GM19239 (cell line): ENCODE measurements at regions not wholly inside any gene's neighbourhood (a gene's known extent, or its start where the extent isn't known, plus 50 kb on each side); places are given as distances from the start of the nearest gene placed in this dataset.

ENCODE experiments used
- DNase-seq: peaks from one replicate; pipeline ENCODE4 v3.0.0; 2011; ENCODE audit warnings: low spot score; ENCODE audit not compliant: insufficient read length
- FAIRE-seq: peaks from 2 replicates; lab custom pipeline; 2011; peaks lifted over from hg19 to GRCh38; lab: Jason Lieb, UNC

DNA sequence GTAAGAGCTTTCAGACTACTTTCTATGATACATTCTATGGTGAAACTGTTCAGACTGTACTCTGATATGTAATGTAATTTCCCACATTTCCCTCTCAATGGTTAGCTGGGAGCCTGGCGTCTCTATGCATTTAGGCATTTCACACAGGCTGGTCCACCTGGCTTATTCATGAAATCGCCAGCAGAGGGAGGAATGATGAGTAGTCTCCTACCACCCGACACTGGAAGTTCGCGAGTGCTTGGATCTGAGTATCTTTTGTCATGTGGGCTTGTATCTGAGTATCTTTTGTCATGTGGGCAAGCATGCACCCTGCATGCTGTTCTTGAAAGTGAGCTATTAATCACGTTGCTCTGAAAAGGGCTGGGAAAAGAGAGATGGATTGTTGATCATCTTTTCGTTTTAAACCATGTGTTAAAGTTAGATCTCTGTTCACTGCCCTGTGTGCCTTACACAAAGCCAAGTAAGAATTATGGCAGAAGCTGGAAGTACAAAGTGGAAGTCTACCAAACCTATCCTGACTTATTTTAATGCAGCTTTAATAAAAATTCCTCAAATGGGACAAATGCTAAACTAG, 235.0 kb downstream of the ATP23 start:
- DNase-seq, result no peak
- FAIRE-seq, result no peak

DNA sequence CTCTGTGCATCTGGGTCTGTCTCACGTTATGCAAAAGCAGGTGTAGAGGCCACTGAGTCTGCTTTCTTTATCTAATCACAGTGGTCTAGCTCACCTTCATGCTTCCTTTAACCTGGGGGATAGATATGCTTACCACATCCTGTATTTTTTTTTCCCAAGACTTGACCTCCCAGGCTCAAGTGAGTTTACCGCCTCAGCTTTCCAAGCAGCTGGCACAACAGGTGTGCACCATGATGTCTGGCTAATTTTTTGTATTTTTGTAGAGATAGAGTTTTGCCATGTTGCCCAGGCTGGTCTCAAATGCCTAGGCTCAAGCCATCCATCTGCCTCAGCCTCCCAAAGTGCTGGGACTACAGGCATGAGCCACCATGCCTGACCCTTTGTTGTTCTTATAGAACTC, 236.0 kb downstream of the ATP23 start:
- FAIRE-seq, result no peak
- DNase-seq, result no peak

DNA sequence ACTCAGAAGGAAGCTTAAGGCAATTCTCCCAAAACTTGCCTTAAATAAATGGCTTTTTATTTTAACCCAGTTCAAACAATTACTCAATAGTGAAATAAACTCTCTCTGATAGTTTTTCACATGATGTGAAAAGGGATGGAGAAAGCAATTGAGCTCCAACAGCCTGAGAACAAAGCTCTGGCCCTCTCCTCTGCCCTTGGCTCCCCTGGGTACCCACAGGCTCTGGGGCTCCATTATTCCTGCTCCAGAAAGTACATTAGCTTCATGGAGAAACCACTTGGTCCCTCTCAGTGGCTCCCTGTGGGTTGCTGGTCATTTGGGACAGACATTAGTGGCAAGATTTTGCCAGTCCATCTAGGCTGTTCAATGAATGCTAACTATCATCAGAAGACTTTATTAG, 242.8 kb downstream of the ATP23 start:
- FAIRE-seq, result no peak
- DNase-seq, result no peak

DNA sequence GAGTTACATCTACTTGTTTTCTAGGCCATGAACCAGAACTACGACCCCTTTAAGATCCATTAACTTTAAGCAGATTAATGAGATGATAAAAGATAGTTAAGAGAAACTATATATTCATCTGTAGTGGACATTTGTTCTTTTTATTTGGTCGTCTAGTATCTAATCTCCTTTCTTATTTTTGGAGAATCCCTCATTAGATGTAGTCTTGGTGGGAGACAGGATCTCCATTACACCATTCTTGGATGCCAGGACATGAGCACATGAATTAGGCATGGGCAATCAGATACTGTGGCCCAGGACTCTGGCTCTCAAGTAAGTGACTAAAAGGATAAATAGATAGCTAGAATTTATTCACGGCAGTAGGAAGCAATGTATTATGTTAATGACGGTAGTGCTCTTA, 245.0 kb downstream of the ATP23 start:
- no peak for FAIRE-seq
- DNase-seq, result no peak

DNA sequence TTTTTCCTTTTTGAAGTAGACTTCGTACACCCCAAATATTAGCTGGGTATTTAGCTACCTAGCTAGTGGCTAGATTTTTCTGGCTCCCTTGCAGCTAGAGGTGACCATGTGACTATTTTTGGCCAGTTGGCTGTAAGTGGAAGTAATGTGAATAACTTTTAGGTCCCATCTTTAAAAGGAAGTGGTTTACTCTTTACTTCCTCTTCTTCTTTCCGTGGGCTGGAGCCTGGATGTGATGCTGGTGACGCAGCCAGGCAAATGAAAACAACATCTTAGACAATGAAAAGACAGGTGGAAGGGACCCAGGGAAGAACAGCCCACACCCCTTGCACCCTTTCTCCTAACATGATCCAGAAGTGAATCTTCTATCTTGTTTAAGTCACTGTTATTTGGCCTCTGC, 245.5 kb downstream of the ATP23 start:
- no peak for DNase-seq
- FAIRE-seq, result no peak

DNA sequence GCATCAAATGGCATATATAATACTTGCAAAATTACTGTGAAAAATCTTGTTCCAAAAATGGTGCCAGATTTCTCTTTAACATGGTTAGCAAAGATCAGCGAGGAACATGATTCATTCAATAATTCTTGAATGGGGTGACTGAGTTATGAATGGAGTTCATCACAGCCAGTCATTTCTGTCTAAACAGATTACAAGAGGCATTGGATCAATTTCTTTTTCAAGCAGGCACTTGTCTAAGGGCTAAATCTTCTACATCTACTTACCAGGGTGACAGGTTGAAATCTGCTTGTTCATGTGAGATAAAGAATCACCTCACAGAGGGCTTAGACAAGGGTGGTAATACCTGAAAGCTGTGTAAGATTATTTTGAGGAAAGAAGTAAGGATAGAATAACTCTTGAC, 247.7 kb downstream of the ATP23 start:
- DNase-seq (no peak), FAIRE-seq (no peak)

DNA sequence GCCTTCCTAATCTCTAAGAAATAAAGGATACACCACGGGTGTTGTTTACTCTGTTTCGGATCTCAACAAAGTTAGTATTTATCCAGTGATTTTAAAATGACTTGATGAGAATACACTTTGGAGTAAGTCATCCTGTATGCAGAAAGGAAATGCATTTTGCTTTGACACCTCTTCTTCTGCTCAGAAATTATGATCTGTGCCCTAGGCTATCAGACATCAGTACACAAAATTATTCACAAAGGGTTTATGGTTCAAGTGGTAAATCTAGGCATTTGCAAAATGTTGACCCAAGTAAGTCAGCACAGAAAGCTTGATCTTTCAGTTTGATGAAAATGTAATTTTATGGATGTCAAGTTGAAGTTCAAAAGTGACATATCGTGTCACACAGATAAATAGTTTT, 248.5 kb downstream of the ATP23 start:
- FAIRE-seq, result no peak
- DNase-seq, result no peak

DNA sequence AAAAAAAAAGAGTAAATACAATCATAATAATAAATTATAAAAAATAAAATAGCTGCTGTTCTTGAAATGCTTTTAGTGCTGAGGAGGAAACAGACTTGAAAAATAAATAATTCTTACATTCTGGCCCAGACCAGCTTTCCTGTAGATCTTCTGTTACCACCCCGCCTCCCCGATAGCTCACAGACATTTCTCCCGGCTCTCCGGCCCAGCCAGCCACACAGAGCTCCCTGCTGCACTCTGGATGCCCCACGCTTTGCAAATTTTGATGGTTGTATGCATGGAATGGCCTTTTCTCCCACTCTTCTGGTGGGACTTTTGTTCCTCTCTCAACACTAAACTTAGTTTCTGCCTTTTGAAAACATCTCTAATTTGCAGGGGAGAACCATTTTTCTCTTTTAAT, 249.3 kb downstream of the ATP23 start:
- no peak for DNase-seq

DNA sequence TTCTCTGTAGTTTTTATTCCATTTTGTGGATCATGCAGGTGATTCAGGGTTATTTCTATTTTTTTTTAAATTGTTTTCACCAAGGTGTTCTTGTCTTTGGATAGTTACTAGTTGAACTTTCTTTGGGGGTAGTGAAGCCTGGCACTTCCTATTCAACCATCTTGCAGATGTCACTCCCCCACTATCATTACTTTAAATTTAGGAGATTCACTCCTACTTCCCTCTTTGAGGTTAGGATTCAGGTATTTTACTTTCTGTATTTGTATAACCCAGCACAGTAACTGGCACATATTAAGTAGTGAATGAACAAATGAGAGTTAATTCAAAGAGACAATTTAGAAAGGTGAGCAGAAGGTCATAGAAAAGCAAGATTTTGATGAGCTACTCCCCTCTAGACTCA, 255.6 kb downstream of the ATP23 start:
- DNase-seq, result no peak

More for the DNA sequence above, 249.3 kb downstream of the ATP23 start:
- no peak for FAIRE-seq

DNA sequence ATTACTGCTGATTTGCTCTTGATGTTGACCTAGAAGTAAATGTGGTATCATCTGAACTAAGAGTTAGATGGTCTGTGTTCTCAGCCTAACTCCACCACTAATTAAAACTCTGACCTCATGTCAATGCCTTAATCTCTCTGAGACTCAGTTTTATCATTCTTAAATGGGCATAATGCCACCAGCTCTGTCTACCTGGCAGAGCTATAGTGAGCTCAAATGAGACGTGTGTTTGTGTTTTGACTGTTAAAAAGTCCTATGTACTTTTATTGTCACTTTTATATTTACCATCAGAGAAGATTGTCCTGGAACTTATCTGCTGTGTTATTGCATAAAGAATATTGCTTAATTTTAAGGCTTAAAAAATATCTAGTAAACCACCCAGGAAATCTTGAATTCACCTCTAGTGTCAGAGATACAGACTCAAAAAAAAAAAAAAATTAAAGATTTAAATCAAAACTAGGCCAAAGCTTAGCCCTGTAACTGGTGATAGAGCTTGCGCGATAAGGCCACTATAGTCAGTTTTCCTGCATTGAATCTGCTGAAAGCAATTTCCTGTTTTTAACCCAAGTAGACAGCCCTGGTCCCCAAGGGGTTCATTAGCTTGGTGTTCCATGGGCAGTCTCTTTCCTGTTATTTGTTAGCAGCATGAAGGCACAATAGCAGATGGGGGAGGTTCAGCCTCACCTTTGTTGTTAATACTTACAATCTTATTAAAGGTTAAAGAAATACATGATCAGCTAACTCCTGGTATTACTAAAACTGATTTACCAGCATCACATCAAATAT, 261.8 kb downstream of the ATP23 start:
- no peak for DNase-seq
- no peak for FAIRE-seq

More for the DNA sequence above, 255.6 kb downstream of the ATP23 start:
- FAIRE-seq, result no peak

DNA sequence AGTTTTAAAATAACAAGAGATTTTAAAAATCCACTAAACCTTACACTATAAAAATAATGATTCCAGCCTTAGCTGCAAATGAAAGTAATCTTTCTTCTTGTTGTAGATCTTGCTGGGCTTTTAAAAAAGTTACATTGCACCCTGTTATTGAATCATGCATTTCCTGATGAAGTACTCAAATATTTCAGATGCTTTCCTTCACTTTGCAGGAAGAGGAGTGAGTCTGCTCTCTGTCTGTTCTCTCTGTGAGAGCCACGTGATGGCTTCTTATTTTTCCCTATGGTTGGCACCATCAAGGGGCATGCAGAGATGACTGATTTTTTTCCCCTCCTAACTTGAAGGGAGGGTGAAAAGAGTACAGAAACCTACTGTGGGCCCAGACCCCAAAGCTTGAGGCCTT, 262.7 kb downstream of the ATP23 start:
- FAIRE-seq (no peak), DNase-seq (no peak)

DNA sequence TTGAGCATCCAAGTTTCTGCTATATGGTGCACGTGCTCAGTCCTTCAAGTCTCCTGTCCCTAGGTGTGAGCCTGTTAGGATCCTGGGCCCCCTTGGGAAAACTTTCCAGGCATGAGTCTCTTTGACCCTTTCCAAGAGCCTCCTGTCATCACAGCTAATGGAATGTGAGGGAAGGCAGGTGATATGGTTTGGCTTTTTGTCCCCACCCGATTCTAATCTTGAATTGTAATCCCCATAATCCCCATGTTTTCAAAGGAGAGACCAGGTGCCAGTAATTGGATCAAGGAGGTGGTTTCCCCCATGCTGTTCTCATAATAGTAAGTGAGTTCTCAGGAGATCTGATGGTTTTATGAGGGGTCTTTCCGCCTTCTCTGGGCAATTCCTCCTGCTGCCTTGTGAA, 265.5 kb downstream of the ATP23 start:
- FAIRE-seq (no peak), DNase-seq (no peak)

DNA sequence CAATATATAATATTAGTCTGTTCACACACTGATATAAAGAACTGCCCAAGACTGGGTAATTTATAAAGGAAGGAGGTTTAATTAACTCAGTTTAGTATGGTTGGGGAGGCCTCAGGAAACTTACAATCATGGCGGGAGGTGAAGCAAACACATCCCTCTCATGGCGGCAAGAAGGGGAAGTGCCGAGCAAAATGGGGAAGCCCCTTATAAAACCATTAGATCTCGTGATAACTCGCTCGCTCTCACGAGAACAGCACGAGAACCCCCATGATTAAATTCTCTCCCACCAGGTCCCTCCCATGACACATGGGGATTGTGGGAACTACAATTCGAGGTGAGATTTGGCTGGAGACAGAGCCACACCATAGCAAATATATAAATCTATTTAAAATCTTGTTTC, 269.8 kb downstream of the ATP23 start:
- DNase-seq (no peak), FAIRE-seq (no peak)

DNA sequence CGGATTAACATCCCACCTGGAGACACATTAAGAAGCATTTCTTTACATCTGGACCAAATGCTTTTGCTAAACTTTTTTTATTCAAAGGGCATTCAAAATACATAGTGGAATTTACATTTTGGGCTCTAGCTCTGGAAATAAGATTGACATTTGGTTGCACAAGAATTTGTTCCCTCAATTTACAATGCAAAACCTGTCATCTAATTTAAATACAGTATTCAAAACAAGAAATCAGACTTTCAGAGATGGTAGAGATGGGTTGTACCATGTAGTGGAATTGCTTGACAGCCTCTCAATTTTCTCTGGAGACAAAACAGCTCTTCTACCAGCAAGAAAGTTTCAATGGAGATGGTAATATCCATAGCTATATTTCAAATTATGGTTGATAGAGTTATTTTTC, 275.8 kb downstream of the ATP23 start:
- FAIRE-seq (no peak), DNase-seq (no peak)

DNA sequence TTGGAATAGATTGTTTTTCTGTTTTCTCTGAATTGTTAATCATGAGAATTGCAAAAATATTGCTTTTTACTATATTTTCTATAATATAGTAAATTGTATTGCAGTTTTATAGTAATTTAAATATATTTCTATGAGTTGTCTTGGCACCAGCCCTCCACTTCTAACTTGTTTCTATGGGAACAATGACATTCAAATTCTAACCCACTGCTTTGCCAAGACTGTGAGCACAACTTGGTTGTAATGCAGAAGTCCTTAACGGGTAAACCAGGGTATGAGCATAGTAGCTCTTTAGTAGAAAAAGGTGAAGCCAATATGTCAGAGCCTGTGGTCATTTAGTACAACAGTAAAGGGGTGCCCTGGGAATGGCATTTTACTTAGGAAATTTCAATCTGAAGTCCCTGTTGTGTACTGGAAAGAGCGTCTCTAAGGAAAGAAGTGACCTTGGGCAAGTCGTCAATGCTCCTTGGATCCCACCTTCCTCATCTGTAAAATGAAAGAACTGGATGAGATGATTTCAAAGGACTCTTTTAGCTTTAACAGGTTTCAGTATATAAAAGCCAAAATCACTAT, 283.3 kb downstream of the ATP23 start:
- no peak for FAIRE-seq

DNA sequence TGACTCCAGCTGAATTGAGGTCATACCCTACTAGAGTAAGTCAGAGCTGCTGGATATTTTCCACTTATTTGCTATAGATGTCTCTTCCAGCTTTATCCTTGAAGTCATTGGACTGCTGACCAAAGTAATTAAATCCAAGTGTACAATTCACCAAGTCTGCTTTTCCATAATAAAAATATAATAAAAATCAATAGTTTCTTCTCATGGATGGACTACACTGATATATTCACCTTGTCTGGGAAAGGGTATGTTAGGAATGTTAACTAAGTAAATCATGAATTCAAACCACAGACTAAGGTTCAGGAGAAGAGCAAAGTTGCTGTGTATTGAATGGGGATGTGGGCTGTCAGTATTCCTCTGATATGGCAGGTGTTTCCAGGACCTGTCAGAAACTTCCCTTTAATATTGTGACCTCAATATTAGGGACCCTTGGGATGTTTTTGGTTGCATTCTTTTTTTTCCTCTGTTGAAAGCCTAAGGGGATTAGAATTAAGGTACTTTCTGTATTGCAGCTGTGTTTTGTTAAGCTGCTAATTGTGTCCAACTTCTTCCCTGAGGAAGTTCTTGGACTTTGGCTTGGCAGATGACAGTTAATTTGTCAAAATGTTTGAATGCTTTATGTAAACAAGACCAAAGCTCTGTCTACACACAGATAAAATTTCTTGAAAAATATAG, 284.0 kb downstream of the ATP23 start:
- FAIRE-seq, result no peak
- no peak for DNase-seq

More for the DNA sequence above, 283.3 kb downstream of the ATP23 start:
- no peak for DNase-seq

DNA sequence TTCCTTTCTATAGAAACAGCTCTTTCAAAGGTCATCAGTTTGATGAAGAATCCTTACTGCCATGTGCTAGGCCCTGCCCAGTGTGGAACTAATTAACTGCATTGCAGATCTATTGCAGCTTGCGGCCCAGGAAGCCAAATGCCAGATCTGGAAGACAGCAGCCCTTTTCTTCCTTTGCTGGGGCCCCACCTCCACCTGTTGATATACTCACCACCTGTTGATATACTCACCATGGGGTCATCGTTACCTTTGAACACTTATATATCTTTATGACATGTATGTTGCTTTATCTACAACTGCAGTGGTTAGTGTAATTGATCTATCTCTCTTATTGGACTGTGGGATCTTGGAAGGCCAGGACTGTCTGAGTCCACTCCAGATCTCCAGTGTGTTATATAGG, 292.5 kb downstream of the ATP23 start:
- FAIRE-seq (no peak), DNase-seq (no peak)

DNA sequence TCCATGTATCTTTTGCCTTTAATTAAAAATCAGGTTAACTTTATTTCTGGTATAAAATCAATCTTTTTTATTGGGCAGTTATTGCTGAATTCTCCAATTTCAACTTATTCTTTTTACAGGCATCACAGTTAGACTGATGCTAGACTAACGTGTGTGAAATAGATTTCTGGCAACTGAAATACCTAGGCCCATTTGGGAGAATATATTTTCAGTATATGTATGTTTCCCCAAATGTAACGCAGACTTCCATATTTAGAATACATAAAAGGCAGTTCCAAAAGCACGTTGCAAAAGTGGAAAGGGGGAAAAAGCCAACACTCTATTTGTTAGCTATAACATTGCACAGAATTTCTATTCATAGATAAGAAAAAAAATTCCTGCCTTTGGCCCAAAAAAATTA, 297.0 kb downstream of the ATP23 start:
- FAIRE-seq (no peak), DNase-seq (no peak)

DNA sequence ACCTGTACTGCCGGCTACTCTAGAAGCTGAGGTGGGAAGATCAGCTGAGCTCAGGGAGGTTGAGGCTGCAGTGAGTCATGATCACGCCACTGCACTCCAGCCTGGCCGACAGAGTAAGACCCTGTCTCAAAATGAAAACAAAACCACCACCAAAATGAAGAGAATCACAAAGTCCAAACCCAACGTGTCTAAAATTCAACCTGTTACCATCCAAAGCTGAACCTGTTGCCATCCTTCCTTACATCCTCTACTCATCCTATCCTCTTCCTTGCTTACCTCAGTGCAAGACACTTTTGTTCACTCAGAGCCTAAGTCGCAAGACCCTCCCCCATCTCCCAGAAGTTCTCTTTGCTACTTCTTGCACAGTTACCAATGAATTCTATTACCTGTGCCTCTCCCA, 299.7 kb downstream of the ATP23 start:
- no peak for DNase-seq
- FAIRE-seq, result no peak

DNA sequence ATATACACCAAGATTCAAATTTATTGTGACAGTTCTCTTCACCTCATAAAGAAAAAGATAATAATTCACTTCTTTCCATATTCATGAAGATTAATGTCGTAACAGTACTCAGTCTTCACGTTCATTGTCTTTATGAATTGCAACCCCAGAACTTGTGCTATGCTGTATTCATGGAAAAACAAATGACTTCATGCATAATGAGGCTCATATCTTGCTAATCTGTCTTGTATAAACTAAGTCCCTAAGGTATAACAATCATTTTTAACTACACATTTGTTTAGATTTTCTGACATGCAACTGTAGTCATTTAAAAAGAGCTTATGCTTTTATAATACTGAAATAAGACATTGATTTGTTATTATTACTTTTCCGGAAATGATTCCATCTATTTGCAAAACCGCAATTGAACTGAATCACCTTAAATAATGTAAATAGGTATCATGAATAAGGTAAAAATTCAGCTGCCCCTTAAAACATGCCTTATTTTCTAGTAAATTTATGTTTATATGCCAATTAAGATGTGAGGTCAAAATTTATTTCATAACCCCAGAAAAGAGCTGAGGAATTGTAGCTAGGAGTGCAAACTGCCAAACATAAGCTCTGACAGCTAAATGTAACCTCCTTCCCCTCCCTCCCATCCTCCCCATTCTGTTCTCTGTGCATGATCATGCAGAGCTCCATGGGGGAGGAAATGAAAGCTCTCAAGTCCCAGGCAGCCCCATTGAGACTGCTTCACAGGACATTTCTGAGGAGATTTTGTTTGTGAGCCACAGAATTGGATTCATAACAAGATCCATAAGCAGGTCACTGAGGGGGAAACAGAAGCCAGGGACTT, 301.6 kb downstream of the ATP23 start:
- FAIRE-seq (no peak), DNase-seq (no peak)
